Activated CD4-positive, CD25-positive, alpha-beta regulatory T cell treated with anti-CD3 and anti-CD28 coated beads, Interleukin-2, amount 50 U/mL, for 16 hours (primary cell): ENCODE measurements at regions not wholly inside any gene's neighbourhood (a gene's known extent, or its start where the extent isn't known, plus 50 kb on each side); places are given as distances from the start of the nearest gene placed in this dataset.

Source experiments
- DNase-seq: peaks from one replicate; pipeline ENCODE4 v3.0.0-alpha.2; 2020; ENCODE audit warnings: low read depth, low spot score

DNA sequence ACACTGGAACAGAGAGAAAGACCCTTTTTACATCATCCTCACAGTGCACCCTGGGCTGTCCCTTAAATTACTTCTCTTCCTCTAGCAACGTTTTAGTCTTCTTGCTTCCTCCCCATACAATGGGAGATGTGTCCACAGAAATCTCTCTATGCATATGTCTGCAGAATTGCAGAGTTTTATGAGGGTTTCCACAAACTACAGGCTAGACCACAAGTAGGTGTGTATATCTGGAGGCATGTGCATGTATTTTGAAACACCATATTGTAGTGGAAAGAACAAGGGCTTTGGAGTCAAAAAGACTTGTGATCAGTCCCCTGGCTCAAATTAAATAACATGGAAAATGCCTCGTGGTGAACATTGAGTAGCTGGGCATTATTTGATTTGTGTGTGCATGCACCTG lies 121.3 kb upstream of the IPO9 start:
- no peak for DNase-seq

DNA sequence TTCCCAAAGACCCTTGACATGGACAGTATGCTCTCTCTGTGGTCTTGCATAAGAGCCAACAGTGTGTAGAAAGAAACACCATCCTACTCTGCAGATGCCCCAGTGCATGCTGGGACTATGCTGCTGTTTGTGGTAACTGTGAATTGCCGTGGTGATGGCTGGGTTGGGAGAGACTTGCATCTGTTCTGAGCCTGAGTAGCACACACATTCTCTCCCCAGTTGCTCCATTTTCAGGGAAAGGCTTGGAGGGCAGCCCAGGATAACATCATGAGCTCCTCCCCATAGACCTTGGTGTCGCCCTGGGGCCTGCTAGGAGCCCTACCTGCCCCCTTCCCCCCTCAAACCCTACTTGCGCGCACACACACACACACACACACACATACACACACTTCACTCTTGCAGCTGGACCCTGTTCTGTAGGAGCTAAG lies 120.9 kb upstream of the IPO9 start:
- no peak for DNase-seq

DNA sequence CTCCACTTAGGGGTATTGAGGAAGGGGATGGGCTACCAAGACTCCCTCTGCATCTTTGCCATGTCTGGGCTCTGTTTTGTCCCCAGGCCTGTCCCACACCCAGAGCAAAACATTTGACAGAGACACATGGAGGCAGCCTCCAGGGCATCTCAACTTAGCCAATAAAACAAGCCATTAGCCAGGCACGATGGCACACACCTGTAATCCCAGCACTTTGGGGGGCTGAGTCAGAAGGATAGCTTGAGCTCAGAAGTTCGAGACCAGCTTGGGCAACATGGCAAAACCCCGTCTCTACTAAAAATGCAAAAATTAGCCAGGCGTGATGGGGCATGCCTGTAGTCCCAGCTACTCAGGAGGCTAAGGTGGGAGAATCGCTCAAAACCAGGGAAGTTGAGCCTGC lies 120.3 kb upstream of the IPO9 start:
- DNase-seq = no peak

DNA sequence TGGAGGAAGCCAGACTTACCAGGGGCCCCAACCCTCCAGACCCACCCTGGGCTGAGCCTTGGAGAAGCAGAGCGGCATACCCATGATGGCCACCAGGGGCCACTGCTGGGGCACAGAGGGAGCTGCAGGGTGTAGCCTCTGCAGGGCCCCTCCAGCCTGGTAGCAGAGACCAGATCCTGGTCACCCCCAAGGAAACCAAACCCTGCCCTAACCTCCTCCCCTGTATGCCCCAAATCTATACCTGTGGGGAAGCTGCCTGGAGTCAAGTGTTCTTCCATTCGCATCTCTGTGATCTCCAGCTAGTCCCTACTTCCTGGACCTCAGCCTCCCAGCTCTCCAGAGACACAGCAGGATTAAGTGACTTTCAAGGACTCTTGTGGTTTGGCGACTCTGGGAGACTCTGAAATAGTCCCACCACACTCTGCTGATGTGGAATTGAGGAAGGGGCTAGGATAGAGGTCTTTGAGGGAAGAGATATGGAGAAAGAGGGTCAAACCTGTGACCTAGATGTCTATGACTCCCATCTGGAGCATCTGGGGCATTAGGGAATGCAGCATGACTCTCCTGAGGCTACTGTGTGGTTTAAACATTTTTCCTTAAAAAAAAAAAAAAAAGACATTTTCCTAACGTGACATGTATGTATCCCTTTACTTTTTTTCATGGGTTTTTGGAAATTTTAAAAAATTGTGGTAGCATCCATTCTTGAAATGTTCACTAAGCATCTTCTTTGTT lies 119.2 kb upstream of the IPO9 start:
- DNase-seq = peak; percentile 27

DNA sequence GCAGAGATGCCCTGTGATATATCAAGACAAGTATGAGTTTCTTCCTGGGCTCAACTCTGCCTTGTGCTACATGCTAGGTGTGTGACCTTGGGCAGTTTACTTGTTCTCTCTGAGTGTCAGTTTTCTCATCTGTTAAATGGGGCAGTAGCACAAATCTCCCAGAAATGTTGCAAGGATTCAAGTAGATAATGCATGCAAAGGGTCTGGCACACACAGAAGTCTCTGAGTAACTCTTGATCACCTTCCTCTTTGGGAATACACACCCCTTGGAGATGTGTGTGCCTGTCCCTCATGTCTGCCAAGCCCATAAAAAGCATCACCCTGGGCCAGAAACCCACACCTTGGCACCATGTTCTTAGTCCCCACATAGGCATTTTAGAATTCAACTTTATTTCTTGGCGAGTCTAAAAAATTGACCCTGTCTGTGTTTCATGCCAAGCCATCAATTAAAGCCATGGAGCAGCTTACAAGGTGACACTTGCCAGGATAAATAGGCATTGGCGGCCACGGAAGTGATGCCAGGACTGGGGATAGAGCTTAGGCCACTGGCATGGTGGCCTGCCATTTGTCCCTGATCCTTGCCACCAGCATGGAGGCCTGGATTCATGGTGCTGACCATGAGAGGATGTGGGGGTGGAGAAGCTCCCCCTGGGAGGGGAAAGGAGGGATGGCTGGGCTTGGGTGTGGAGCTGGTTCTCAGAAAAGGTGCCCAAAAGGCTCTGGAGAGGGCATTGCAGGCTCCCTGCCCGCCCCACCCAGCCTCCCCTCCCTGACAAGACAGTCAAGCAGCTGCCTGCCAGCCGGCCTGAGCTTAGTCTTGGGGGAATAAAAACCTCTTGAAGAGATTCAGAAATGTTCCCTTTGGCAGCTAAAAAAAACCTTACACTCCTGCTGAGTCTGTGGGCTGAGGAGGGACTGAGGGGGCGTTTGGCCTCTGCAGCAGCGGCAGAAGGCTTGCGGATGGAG lies 118.0 kb upstream of the IPO9 start:
- no peak for DNase-seq

DNA sequence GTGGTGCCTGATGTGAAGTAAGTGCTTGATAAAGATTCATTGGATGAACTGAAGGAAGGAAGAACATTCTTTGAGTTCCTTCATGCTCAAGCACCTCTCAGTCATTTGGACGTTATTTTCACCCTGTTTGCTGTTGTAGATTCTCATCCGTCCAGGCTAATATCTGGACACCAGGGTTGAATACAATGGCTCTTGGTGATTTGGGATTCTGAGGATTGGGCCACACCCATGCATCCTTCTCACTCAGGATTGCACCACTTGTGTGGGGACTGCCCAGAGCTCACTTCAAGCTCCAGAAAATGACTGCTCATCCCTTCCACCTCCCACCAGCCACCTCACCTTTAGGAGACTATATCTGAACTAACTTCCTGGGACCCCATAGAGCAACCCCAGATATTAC lies 117.1 kb upstream of the IPO9 start:
- no peak for DNase-seq

DNA sequence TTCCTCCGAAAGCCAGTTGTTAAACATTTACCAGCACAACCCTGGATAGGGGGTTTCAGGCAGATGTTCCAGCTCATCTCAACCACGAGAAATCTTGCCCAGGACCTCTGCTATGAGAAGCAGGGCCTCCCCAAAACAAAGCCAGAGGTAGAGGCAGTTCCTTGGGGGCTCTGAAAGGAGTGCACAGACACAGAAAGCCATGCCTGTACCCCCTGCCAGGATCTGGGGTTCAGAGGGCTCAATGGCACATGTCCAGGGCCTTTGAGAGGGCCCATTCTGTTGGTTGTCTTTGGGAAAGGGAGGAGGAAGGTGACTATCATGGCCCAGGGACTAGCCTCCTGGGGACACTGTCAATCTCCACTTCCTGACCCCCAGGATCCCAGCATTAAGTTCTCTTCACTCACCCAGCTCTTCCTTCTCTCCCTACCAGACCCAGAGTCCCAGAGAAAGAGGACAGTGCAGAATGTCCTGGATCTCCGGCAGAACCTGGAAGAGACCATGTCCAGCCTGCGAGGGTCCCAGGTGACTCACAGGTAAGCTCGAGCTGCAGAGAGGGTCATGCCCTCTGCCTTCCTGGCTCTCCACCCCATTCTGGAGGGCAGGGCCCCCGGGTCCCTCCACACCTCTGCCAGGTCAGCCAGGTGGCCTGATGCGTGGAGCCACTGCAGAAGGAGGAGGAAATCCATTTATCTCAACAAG lies 116.4 kb upstream of the IPO9 start:
- no peak for DNase-seq

DNA sequence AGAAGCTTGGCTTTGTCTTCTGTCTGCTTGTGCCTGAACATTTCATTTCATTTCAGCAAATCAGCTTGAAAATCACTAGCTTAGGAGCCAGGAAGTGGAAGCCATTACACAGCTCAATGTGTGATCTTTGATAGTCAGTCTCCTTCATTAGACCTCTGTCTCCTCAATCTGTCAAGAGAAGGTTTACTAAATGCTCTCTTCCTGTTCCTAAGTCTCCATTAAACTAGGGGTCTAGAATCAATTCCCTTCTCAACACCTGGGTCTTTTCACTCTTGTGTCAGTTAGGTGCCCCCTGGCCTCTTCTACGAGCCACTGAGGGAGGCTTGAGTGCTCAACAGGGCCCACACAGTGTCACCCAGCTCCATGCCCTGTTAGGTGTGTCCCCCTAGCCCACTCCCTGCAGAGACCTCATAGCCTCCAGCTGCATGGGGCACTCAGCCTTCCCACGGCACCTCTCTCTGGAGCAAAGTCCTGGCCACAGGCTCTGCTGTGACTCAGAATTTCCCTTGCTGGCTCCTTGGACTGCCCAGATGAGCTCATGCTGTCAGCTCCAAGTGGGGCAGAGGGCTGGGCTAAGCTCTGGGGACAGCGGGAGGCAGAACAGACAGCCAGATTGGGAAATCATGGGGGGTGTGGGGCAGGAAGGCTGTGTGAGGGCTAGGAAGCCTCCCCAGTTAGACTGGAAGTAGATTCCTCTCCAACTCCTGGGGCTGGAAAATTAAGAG lies 115.7 kb upstream of the IPO9 start:
- no peak for DNase-seq

DNA sequence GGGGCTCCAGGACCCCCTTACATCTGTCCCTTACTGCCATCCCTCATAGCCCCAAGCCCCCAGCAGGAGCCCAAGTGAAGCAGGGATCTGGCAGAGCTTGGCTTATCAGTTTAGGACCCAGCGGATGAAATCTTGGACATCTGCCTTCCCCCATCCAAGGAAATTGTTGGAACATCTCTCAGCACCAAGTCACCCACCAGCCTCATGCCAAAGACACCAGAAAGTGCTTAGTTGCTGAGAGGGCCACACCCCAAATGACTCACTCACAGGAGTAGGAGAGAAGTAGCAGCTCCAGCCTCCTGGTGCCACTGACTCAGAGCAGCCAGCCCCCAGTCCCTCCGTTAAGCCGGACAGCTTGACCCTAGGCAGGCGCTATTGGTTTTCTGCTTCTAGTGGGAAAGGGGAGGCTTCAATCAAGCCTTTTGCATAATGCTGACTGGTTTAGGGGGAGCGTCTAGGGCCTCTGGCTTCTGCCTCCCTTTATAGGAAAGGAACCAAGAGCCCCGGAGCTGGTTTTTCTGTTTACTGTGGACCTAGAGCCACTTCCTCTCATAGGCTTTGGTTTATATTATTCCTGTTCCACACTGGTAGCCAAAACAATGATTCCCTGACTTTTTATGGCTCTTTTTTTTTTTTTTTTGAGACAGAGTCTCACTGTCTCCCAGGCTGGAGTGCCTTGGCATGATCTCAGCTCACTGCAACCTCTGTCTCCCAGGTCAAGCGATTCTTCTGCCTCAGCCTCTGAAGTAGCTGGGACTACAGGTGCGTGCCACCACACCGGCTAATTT lies 114.2 kb upstream of the IPO9 start:
- no peak for DNase-seq

DNA sequence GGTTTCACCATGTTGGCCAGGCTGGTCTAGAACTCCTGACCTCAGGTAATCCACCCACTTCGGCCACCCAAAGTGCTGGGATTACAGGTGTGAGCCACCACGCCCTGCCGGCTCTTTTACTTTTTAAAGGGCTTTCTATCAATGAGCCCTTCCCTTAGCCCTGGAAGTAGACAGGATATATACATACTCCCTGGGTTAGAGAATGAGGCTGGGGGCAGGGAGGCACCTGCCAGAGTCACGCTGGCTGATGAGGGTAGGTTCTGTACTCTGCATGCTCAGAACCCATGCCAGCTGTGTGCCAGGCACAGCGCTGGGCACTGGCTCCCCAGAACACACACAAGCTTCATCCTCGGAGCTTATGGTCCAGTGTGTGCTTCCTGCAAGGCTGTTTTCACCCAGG lies 113.6 kb upstream of the IPO9 start:
- no peak for DNase-seq

DNA sequence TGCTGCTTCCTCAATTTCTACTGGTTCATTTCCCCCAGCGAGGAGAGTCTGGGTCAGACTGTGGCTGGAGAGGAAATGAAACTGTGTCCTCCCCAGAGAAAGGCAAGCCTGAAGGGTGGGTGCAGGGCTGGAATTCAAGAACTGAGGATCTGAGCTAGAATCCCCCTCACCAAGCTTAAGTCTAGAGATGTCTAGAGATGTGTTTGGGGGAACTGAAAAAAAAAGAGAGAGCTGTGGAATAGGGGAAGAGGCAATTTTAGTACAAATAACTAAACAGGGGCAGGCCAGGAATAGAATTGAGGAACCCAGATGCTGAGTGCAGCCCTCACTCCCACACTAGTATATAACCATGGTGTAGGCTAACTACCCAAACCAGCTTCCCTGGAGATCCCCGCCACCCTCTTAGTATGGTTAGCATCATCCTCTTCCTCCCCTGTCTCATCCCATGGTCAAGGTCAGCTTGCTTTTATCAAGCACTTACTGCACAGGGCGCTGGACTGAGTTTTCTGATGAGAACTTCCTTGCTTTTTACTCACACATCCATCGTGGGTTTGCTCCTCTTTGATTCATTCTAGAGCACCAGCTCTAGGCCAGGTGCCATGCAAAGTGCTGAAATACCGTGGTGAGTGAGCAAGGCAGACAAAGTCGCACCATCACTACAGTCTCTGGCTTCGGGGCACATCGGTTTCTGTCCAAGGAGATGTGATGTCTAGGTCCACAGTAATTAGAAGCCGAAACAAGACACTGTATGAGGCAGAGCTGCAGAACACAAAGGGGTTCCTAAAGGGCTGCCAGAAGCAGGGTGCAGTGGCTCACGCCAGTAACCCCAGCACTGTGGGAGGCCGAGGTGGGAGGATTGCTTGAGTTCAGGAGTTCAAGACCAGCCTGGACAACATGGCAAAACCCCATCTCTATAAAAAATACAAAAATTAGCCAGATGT lies 112.9 kb upstream of the IPO9 start:
- DNase-seq = no peak

DNA sequence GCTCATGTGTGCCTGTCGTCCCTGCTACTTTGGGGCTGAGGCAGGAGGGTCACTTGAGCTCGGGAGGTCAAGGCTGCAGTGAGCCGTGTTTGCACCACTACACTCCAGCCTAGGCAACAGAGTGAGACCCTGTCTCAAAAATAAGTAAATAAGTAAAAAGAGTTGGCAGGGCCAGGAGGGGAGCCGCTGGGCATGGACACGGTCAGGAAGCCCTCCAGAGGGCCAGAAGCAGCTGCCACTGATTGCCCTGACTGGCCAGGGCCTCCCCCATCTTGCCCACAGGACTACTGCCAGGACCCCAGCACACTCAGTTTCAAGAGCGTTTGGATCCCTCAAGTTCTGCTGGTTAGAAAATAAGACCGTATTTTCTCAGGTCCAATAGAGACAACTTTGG lies 112.2 kb upstream of the IPO9 start:
- DNase-seq = no peak

DNA sequence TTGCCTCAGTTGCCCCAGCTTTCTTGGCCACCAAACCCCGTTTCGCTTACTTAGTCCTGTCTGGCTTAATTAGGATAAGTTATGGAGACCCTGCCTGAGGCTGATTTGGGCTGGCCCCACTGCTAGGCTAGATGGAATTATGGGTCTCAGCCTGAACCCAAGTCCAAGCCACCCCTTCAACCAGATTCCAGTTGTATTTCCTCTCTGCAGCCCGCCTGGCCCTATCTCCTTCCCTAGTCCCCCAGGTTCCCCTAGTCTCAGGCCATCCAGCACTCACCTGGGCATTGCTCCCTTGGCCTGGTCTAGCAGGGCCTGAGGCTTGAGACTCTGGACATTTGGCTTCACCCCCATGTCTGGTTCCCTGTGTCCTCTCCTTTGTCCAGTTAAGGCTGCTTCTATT lies 111.7 kb upstream of the IPO9 start:
- no peak for DNase-seq

DNA sequence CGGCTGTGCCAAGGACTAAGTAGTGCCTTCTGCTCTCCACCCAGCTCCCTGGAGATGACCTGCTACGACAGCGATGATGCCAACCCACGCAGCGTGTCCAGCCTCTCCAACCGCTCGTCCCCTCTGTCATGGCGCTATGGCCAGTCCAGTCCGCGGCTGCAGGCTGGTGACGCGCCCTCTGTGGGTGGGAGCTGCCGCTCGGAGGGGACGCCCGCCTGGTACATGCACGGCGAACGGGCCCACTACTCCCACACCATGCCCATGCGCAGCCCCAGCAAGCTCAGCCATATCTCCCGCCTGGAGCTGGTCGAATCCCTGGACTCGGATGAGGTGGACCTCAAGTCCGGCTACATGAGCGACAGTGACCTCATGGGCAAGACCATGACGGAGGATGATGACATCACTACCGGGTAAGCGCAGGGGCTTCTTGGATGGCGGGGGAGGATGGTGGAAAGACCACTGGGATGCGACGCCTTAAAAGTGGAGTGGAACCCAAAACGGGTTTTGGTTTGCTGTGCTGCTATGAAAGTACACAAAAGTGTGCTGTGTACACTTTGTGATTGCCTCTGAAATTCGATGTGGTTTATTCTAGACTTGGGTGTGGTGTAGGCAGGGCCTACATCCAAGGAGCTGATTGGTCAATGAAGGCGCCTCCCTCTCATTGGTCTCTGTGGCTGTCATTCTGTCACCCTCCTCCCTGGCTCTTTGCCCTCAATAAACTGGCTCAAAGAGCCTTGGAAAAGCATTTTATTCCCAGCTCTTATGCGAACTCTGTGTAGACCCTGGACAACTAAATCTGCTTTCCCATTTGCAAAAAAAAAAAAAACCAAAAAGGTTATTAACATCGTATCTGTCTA lies 110.4 kb upstream of the IPO9 start:
- no peak for DNase-seq

DNA sequence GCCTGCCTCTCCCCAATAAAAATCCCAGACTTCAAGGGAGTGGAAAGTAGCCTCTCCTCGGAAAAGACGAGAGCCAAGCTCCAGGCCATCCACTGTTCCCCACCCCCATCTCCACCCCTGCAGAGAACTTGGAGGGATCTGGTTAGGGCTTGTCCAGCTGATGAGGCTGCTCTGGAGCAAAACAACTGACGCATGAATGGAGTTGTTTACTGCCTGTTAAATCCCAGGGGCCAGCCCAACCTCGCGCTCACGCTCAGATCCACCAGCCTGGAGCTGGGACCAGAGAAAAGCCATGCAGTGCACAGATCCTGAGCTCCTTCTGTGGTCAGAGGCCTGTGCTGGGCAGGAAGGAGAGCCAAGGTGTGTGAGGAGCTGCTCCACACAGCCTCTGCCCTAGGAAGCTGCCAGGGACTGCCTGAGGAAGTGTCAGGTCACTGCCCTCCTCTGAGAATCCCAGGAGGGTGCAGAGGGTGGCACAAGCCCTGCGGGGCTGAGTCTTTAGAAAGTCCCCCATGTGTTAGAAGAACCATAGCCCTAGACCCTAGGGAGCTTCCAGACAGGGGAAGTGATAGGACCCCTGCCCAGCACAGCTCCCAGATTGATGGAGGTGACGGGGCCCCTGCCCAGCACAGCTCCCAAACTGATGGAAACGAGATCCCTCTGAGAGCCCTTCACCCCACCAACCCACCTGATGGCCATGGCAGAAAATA lies 109.0 kb upstream of the IPO9 start:
- no peak for DNase-seq

DNA sequence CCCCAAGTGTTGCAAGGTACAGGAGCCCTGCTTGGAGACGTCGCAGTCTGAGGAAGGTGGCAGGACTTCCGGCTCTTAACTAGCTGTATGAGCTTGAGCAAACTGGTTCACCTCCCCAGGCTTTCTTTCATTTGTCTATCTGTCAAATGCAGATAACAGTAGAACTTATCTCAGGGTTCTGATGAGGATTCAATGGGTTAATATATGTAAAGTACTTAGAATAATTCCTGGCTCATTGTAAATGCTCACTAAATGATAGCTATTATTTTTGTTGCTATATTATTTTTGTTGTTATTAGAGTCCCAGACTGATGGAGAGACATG lies 108.5 kb upstream of the IPO9 start:
- DNase-seq = no peak

DNA sequence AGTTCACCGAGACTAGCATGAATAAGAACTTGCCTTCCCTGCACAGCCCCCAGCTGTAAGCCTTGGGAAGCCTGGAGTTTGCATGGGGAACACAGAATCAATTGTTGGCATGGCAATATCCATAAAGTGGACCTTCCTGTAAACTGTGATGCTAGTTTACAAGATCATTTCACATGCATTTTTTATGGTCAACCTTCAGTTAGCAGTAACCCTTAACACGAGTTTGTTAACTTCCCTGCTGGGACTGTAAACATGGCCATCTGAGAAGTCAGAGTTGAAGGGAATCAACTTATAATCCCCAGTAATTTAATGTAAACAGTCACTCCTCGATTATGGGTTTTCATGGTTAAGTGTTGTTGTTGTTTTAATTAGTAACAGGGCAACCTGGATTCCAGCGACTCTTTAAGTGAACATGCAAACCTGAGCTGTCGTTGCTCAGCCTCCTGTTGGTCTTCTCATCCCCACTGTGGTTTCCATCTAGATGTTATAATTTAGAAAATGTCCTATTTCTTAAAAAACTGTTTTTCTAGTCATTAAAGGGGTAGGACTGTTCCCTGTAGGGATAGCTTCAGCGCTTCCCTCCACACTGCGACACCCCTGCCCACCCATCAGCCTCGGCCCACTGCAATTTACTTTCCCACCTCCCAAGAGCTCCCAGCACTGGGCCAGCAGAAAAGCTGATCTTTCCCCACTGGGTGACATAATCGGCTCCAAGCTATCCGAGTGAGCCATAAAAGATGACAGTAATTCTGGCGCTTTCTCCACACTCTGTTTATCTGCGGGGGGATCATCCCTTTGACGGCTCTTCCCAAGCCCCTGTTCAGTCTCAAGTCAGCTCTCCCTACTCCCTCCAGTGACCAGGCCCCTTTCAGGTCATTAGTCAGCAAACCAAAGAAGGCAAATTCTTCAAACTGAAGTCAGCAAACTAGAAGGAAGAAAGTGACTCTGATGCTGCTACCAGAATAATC lies 107.6 kb upstream of the IPO9 start:
- no peak for DNase-seq
